GM12878 (cell line): ENCODE measurements at regions not wholly inside any gene's neighbourhood (a gene's known extent, or its start where the extent isn't known, plus 50 kb on each side); places are given as distances from the start of the nearest gene placed in this dataset.

ENCODE experiments used
- ATAC-seq: fragments of 200-7000 bp; cut with Tn5 transposase; 3 replicates; pipeline ENCODE4 v1.9.1; 2020; ENCODE audit warnings: mild to moderate bottlenecking, moderate library complexity
- BruUV-seq: library from RNA; stranded (reverse); fragments of 400-500 nt; replicated peaks from 2 replicates; lab custom pipeline; 2021; lab: Mats Ljungman, UMichigan
- CTCF ChIA-PET: fragments of 300-600 bp; sonication (Branson Sonifier 250); formaldehyde crosslinking; extraction: SDS; loops from one replicate; lab custom pipeline; 2021; ENCODE audit warnings: inconsistent platforms; lab: Yijun Ruan, JAX
- POLR2A ChIA-PET: fragments of 350-600 bp; formaldehyde crosslinking; extraction: SDS; loops from one replicate; lab custom pipeline; 2021; ENCODE audit warnings: inconsistent platforms; lab: Charles Lee
- RAD21 ChIA-PET: fragments of 300-600 bp; sonication (Branson Sonifier 250); formaldehyde crosslinking; loops from one replicate; lab custom pipeline; 2023; ENCODE audit warnings: antibody characterized with exemption; ENCODE audit not compliant: unreplicated experiment; lab: Charles Lee
- SMC1A ChIA-PET: fragments of 300-600 bp; sonication (Branson Sonifier 250); formaldehyde crosslinking; loops from one replicate; lab custom pipeline; 2023; ENCODE audit not compliant: unreplicated experiment, uncharacterized antibody; lab: Charles Lee
- DNase-seq: peaks from one replicate; pipeline ENCODE4 v3.0.0-alpha.2; 2011; ENCODE audit warnings: low read depth, low spot score
- FAIRE-seq: peaks from 3 replicates; lab custom pipeline; 2011; peaks lifted over from hg19 to GRCh38; lab: Jason Lieb, UNC
- H2AFZ ChIP-seq: 2 replicates; pipeline ENCODE4 v1.6.0; 2011; ENCODE audit warnings: low read depth, low read length, control low read depth; ENCODE audit not compliant: control insufficient read depth
- H3K27ac ChIP-seq: 2 replicates; pipeline ENCODE4 v1.5.1; 2011; ENCODE audit warnings: control low read depth; ENCODE audit not compliant: control insufficient read depth, insufficient read depth
- H3K27me3 ChIP-seq, 2 experiments: replicated peaks in 1 of 2; 2 replicates each; pipeline versions ENCODE4 v1.6.0 to v1.6.1; 2011; ENCODE audit warnings: low read length in 1 of 2; ENCODE audit not compliant: control insufficient read depth in 2 of 2, insufficient read depth in 2 of 2
- H3K36me3 ChIP-seq, 2 experiments: 2 replicates each; pipeline ENCODE4 v1.5.1; 2011; ENCODE audit warnings: low read length in 1 of 2; ENCODE audit not compliant: control insufficient read depth in 2 of 2, insufficient read depth in 2 of 2
- H3K4me1 ChIP-seq: 2 replicates; pipeline ENCODE4 v1.6.1; 2011; ENCODE audit warnings: mild to moderate bottlenecking, low read length, moderate library complexity, mixed read lengths; ENCODE audit not compliant: control insufficient read depth, insufficient read depth
- H3K4me2 ChIP-seq: 2 replicates; pipeline ENCODE4 v1.6.0; 2011; ENCODE audit warnings: control low read depth; ENCODE audit not compliant: control insufficient read depth, insufficient read depth
- H3K4me3 ChIP-seq: fragments of 200-600 bp; sonication (generic); 2 replicates; pipeline ENCODE4 v1.5.1; 2016
- H3K79me2 ChIP-seq: 2 replicates; pipeline ENCODE4 v1.6.0; 2011; ENCODE audit warnings: low read length; ENCODE audit not compliant: control insufficient read depth, insufficient read depth
- H3K9ac ChIP-seq: 2 replicates; pipeline ENCODE4 v1.8.0; 2011; ENCODE audit warnings: low read length, control low read depth, mixed read lengths; ENCODE audit not compliant: control insufficient read depth, insufficient read depth
- H3K9me3 ChIP-seq: replicated peaks from 3 replicates; pipeline ENCODE4 v1.5.1; 2011; ENCODE audit warnings: mild to moderate bottlenecking, low read length; ENCODE audit not compliant: control insufficient read depth, insufficient read depth
- H4K20me1 ChIP-seq: 2 replicates; pipeline ENCODE4 v1.6.0; 2011; ENCODE audit not compliant: control insufficient read depth, insufficient read depth
- ASH2L ChIP-seq: fragments of 300-600, 200-600 bp; sonication (generic); IDR thresholded peaks from 2 replicates; pipeline ENCODE4 v1.6.1; 2017; ENCODE audit warnings: low read depth, mild to moderate bottlenecking, borderline replicate concordance
- CEBPB ChIP-seq, 2 experiments: fragments of 150-350 bp in 1 of 2; IDR thresholded peaks; 2 replicates each; pipeline ENCODE4 v1.6.1; 2012 to 2014; ENCODE audit warnings: low read depth in 2 of 2, low read length in 2 of 2, borderline replicate concordance in 1 of 2, inconsistent platforms in 1 of 2
- CREM ChIP-seq: IDR thresholded peaks from 2 replicates; pipeline ENCODE4 v1.6.1; 2014; ENCODE audit warnings: antibody characterized with exemption, low read depth
- GABPA ChIP-seq: IDR thresholded peaks from 2 replicates; pipeline ENCODE4 v1.6.1; 2014; ENCODE audit warnings: antibody characterized with exemption, low read depth, mild to moderate bottlenecking, inconsistent platforms
- MTA2 ChIP-seq: fragments of 450-650 bp; IDR thresholded peaks from 2 replicates; pipeline ENCODE4 v1.6.1; 2016; ENCODE audit warnings: low read depth, mild to moderate bottlenecking, moderate library complexity
- MYC ChIP-seq: IDR thresholded peaks from 2 replicates; pipeline ENCODE4 v1.6.1; 2011; ENCODE audit warnings: mild to moderate bottlenecking, low read length, moderate library complexity, inconsistent platforms; ENCODE audit not compliant: insufficient read depth, insufficient replicate concordance, insufficient read length, severe bottlenecking
- NFXL1 ChIP-seq: fragments of 450-650 bp; IDR thresholded peaks from 2 replicates; pipeline ENCODE4 v1.6.1; 2017; ENCODE audit warnings: antibody characterized with exemption, mild to moderate bottlenecking, borderline replicate concordance
- SMAD1 ChIP-seq: fragments of 450-650 bp; IDR thresholded peaks from 2 replicates; pipeline ENCODE4 v1.6.1; 2018; ENCODE audit warnings: mild to moderate bottlenecking, low read depth; ENCODE audit not compliant: partially characterized antibody
- SMARCA5 ChIP-seq: fragments of 450-650 bp; IDR thresholded peaks from 2 replicates; pipeline ENCODE4 v1.6.1; 2017; ENCODE audit warnings: mild to moderate bottlenecking
- SPI1 ChIP-seq: IDR thresholded peaks from 2 replicates; pipeline ENCODE4 v1.6.1; 2011; ENCODE audit warnings: low read depth, mild to moderate bottlenecking, low read length, moderate library complexity, borderline replicate concordance; ENCODE audit not compliant: insufficient read depth
- SUZ12 ChIP-seq: fragments of 200-600 bp; sonication (generic); IDR thresholded peaks from one replicate; pipeline ENCODE4 v1.6.1; 2018; ENCODE audit warnings: antibody characterized with exemption, mild to moderate bottlenecking; ENCODE audit not compliant: unreplicated experiment
- TAF1 ChIP-seq: IDR thresholded peaks from 2 replicates; pipeline ENCODE4 v1.6.1; 2011; ENCODE audit warnings: mild to moderate bottlenecking, low read depth, low read length, borderline replicate concordance
- TARDBP ChIP-seq: IDR thresholded peaks from 2 replicates; pipeline ENCODE4 v1.6.1; 2016; ENCODE audit warnings: borderline replicate concordance
- WRNIP1 ChIP-seq: IDR thresholded peaks from 2 replicates; pipeline ENCODE4 v1.6.1; 2011; ENCODE audit warnings: low read depth, low read length, improper control_type of control experiment, borderline replicate concordance
- ZNF622 ChIP-seq: fragments of 450-650 bp; IDR thresholded peaks from 2 replicates; pipeline ENCODE4 v1.6.1; 2017; ENCODE audit warnings: mild to moderate bottlenecking, inconsistent platforms
- WGBS: methylation state at CpG from one replicate; pipeline ENCODE4 v1.1.6; 2016; ENCODE audit warnings: low lambda C conversion rate; ENCODE audit not compliant: insufficient replicate concordance, insufficient coverage; ENCODE audit errors: missing lambda C conversion rate; 5-methylcytosine and 5-hydroxymethylcytosine counted together
- in situ Hi-C: fragments of 300-500 bp; cut with MboI; formaldehyde crosslinking; loops from 9 replicates; pipeline ENCODE4 v1.14.3; 2018; ENCODE audit warnings: mixed read lengths
- intact Hi-C: fragments of 100-400 bp; cut with micrococcal nuclease; formaldehyde crosslinking; loops from one replicate; pipeline ENCODE4 v1.14.2; 2022; ENCODE audit not compliant: unreplicated experiment
- TF ChIP-seq, protein P1 (sequence below): fragments of 450-650 bp; IDR thresholded peaks from 2 replicates; pipeline ENCODE4 v1.6.1; 2017; ENCODE audit warnings: borderline replicate concordance
- TF ChIP-seq, protein P2 (sequence below): fragments of 450-650 bp; IDR thresholded peaks from 2 replicates; pipeline ENCODE4 v1.6.1; 2016; ENCODE audit warnings: mild to moderate bottlenecking, moderate library complexity, borderline replicate concordance
- TF ChIP-seq, protein P3 (sequence below): IDR thresholded peaks from 2 replicates; pipeline ENCODE4 v1.6.1; 2011; ENCODE audit warnings: mild to moderate bottlenecking, low read depth, low read length, moderate library complexity; ENCODE audit not compliant: insufficient replicate concordance

DNA sequence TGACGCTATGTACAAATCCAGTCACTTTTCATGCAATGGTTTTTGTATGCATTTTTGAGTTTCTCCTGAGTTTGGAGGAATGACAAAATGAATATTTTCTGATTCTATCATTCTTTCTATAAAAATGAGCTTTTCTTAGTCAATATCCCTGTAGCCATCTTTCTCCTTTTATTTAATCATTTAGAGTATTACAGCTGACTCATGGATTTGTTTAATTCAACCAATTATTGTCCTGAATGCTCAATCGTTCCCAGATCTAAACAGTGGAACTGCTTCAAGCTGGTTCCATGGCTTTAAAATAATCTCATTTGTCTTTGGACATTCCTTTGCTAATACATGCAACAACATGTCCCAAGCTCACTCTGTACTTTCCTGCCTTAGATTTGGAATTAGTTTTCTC lies 368.8 kb downstream of the ADCYAP1 start:
- intact Hi-C loops, result no loop called here
- no peak overlapping the region for H3K4me2 ChIP-seq
- DNase-seq (no peak), FAIRE-seq (no peak)
- no peak overlapping the region for H3K27ac ChIP-seq
- POLR2A ChIA-PET, result no interaction called here
- BruUV-seq, result no TSS peak
- no peaks in the 10 kb centered on the region for H3K9me3 ChIP-seq
- no peaks in the 10 kb centered on the region for H3K79me2 ChIP-seq
- TF ChIP-seq SPI1 (no peak), ZNF622 (no peak), CREM (no peak), SMARCA5 (no peak), NFXL1 (no peak), GABPA (no peak), ASH2L (no peak), MTA2 (no peak), CEBPB (IDR thresholded peaks at IDR 0.05; ENCODE audit: borderline replicate concordance in 1 of 2, low read depth in 2 of 2, low read length in 2 of 2) (no peak), SMAD1 (no peak), MYC (no peak), TAF1 (no peak), SUZ12 (no peak), WRNIP1 (no peak), TARDBP (no peak)
- TF ChIP-seq, protein P1, sequence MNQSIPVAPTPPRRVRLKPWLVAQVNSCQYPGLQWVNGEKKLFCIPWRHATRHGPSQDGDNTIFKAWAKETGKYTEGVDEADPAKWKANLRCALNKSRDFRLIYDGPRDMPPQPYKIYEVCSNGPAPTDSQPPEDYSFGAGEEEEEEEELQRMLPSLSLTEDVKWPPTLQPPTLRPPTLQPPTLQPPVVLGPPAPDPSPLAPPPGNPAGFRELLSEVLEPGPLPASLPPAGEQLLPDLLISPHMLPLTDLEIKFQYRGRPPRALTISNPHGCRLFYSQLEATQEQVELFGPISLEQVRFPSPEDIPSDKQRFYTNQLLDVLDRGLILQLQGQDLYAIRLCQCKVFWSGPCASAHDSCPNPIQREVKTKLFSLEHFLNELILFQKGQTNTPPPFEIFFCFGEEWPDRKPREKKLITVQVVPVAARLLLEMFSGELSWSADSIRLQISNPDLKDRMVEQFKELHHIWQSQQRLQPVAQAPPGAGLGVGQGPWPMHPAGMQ, result no peak
- TF ChIP-seq, protein P2, sequence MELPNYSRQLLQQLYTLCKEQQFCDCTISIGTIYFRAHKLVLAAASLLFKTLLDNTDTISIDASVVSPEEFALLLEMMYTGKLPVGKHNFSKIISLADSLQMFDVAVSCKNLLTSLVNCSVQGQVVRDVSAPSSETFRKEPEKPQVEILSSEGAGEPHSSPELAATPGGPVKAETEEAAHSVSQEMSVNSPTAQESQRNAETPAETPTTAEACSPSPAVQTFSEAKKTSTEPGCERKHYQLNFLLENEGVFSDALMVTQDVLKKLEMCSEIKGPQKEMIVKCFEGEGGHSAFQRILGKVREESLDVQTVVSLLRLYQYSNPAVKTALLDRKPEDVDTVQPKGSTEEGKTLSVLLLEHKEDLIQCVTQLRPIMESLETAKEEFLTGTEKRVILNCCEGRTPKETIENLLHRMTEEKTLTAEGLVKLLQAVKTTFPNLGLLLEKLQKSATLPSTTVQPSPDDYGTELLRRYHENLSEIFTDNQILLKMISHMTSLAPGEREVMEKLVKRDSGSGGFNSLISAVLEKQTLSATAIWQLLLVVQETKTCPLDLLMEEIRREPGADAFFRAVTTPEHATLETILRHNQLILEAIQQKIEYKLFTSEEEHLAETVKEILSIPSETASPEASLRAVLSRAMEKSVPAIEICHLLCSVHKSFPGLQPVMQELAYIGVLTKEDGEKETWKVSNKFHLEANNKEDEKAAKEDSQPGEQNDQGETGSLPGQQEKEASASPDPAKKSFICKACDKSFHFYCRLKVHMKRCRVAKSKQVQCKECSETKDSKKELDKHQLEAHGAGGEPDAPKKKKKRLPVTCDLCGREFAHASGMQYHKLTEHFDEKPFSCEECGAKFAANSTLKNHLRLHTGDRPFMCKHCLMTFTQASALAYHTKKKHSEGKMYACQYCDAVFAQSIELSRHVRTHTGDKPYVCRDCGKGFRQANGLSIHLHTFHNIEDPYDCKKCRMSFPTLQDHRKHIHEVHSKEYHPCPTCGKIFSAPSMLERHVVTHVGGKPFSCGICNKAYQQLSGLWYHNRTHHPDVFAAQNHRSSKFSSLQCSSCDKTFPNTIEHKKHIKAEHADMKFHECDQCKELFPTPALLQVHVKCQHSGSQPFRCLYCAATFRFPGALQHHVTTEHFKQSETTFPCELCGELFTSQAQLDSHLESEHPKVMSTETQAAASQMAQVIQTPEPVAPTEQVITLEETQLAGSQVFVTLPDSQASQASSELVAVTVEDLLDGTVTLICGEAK, result no peak
- TF ChIP-seq, protein P3, sequence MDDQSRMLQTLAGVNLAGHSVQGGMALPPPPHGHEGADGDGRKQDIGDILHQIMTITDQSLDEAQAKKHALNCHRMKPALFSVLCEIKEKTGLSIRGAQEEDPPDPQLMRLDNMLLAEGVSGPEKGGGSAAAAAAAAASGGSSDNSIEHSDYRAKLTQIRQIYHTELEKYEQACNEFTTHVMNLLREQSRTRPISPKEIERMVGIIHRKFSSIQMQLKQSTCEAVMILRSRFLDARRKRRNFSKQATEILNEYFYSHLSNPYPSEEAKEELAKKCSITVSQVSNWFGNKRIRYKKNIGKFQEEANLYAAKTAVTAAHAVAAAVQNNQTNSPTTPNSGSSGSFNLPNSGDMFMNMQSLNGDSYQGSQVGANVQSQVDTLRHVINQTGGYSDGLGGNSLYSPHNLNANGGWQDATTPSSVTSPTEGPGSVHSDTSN, result no peak
- TF ChIP-seq, all 136 proteins: peak for 0
- ChIA-PET CTCF (no interaction called here), SMC1A (interaction anchor here (1.9 kb wide), 1 partner anchor 17 kb away, joined by 6 read pairs; no protein-coding TSS in a partner anchor), RAD21 (no interaction called here)
- no peak overlapping the region for H2AFZ ChIP-seq
- ATAC-seq, result no peak
- in situ Hi-C loops, result no loop called here
- no peaks in the 10 kb centered on the region for H3K36me3 ChIP-seq
- no peaks in the 10 kb centered on the region for H3K4me1 ChIP-seq
- WGBS, result 17% methylated on average over 2 of the region's 2 CpGs
- no peaks in the 10 kb centered on the region for H3K27me3 ChIP-seq
- no peak overlapping the region for H3K9ac ChIP-seq
- no peaks in the 10 kb centered on the region for H4K20me1 ChIP-seq
- H3K4me3 ChIP-seq, result no peak overlapping the region
